Left lung (tissue), 4 donors: ENCODE measurements at regions not wholly inside any gene's neighbourhood (a gene's known extent, or its start where the extent isn't known, plus 50 kb on each side); places are given as distances from the start of the nearest gene placed in this dataset.
A peak's percentile ranks its signal among the peaks of the same experiment; 100 is the strongest.

Source experiments
- ATAC-seq: fragments of 200-7000 bp; cut with Tn5 transposase; one replicate; pipeline ENCODE4 v1.9.1; 2020; ENCODE audit warnings: moderate library complexity
- DNase-seq, 4 donors: peaks; one replicate each; pipeline ENCODE4 v3.0.0-alpha.2; 2013 to 2020
- H3K27ac ChIP-seq, 2 donors: fragments of 200-600 bp; sonication (generic) in 1 of 2; one replicate each; pipeline versions ENCODE4 v1.5.0 to v1.8.0; 2020 to 2021
- H3K27me3 ChIP-seq, 2 donors: fragments of 200-600 bp; sonication (generic) in 1 of 2; one replicate each; pipeline versions ENCODE4 v1.5.0 to v1.8.0; 2020 to 2021
- H3K36me3 ChIP-seq, 2 donors: fragments of 200-600 bp; sonication (generic) in 1 of 2; one replicate each; pipeline versions ENCODE4 v1.5.0 to v1.8.0; 2020 to 2021
- H3K4me1 ChIP-seq, 2 donors: fragments of 200-600 bp; one replicate each; pipeline ENCODE4 v1.8.0; 2021
- H3K4me3 ChIP-seq, 2 donors: fragments of 200-600 bp; sonication (generic) in 1 of 2; one replicate each; pipeline versions ENCODE4 v1.5.0 to v1.8.0; 2020 to 2021; ENCODE audit warnings: mild to moderate bottlenecking in 1 of 2
- H3K9me3 ChIP-seq, 2 donors: fragments of 200-600 bp; sonication (generic) in 1 of 2; one replicate each; pipeline versions ENCODE4 v1.5.0 to v1.8.0; 2020 to 2021
- intact Hi-C, 2 donors: fragments of 100-400 bp; cut with DNase I; formaldehyde crosslinking; loops; one replicate each; pipeline versions ENCODE4 v1.11.2 to v1.14.2; 2022
- TF ChIP-seq, protein P1 (sequence below), 2 donors: fragments of 200-600 bp; sonication (generic) in 1 of 2; IDR thresholded peaks; one replicate each; pipeline versions ENCODE4 v1.5.0 to v1.8.0; 2021; ENCODE audit warnings: antibody characterized with exemption in 2 of 2
- donor health status: DM: no; HTN: yes; CAD: no.
- donor health status: DM: no; HTN: no; CAD: no.

DNA sequence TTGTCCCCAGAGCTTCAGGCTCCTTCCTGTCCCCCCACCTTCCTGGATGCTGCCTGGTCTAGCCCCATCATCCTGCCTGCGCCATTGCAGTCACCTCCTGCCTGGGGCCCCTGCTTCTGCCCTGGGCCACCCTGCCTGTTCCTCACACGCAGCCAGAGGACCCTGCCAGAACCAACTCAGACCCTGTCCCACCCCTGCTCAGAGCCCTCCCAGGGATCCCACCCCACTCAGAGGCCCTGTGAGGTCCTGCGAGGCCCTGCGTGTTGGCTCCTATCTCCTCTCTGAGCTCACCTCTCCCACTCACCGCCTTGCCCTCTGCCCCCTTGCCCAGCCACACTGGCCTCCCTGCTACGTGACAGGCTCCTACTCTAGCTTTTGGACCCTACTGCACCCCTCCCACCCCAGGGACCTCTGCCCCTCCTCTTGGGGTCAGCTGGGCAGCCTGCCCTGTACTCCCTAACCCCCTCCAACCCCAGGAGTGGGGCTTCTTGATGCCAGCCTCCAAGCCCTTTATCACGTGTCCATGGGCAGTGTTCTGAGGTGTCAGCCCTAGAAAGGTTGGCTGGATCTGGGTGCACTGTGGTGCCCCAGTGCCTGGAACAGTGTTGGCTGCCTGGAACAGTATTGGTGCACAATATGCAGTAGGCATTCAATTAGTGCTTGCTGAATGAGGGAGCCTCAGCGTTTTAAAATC lies 68.3 kb downstream of the CEBPB start:
- H3K27ac ChIP-seq, result peak overlapping the region in 1 of 2 donors; percentile 86
- TF ChIP-seq, protein P1, sequence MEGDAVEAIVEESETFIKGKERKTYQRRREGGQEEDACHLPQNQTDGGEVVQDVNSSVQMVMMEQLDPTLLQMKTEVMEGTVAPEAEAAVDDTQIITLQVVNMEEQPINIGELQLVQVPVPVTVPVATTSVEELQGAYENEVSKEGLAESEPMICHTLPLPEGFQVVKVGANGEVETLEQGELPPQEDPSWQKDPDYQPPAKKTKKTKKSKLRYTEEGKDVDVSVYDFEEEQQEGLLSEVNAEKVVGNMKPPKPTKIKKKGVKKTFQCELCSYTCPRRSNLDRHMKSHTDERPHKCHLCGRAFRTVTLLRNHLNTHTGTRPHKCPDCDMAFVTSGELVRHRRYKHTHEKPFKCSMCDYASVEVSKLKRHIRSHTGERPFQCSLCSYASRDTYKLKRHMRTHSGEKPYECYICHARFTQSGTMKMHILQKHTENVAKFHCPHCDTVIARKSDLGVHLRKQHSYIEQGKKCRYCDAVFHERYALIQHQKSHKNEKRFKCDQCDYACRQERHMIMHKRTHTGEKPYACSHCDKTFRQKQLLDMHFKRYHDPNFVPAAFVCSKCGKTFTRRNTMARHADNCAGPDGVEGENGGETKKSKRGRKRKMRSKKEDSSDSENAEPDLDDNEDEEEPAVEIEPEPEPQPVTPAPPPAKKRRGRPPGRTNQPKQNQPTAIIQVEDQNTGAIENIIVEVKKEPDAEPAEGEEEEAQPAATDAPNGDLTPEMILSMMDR (IDR thresholded peaks at IDR 0.05), result no peak
- intact Hi-C loops, result no loop called here
- H3K27me3 ChIP-seq, result no peaks in the 10 kb centered on the region
- no peak overlapping the region for H3K4me3 ChIP-seq
- ATAC-seq, result no peak
- H3K9me3 ChIP-seq, result no peaks in the 10 kb centered on the region
- H3K4me1 ChIP-seq, result peaks cover 8 to 33% of the 10 kb centered on the region in 2 donors
- DNase-seq, result no peak
- no peaks in the 10 kb centered on the region for H3K36me3 ChIP-seq

DNA sequence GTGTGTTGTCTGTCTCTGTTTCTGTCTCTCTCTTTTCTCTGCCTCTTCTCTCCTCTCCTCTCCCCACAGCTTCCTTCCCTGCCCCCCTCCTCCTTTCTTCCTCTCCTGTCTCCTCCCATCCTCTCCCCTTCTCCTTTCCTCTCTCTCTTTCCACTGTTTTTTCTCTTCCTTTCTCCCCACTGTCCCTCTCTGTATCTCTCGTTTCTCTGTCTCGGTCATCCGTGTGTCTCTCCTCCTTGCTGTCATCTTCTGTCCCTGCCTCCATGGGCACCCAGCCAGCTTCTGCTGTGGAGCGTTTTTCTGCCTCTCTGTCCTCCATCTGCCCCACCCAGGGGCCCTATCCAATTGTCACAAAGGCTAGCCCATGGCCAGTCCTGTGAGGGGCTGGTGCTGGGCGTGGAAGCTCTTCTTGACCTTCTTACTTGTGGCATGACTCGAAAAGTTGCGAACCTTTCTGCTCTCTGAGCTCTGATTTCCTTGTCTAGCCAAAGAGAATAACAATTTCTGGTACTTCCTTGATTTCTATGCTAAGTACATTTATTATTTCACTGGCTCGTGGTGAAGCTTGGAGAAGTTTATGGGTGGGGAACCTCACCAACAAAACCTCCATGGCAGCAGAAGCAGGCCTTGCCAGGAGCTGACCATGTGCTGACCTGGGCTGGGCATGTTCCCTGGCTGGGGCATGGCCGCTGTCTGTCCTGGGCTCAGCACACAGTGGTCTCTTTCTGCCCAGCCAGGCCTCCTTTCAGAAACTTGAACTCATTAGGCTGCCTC lies 69.3 kb downstream of the CEBPB start:
- peak in 1 of 4 donors; percentile 80 for DNase-seq
- peak; percentile 66 for ATAC-seq
- Histone ChIP-seq H3K9me3 (no peaks in the 10 kb centered on the region), H3K4me3 (no peak overlapping the region), H3K36me3 (no peaks in the 10 kb centered on the region), H3K27me3 (no peaks in the 10 kb centered on the region), H3K4me1 (peaks cover 8 to 36% of the 10 kb centered on the region in 2 donors), H3K27ac (peak overlapping the region; percentile 71 to 86)
- TF ChIP-seq, protein P1 (IDR thresholded peaks at IDR 0.05), result no peak
- intact Hi-C loops, result no loop called here

DNA sequence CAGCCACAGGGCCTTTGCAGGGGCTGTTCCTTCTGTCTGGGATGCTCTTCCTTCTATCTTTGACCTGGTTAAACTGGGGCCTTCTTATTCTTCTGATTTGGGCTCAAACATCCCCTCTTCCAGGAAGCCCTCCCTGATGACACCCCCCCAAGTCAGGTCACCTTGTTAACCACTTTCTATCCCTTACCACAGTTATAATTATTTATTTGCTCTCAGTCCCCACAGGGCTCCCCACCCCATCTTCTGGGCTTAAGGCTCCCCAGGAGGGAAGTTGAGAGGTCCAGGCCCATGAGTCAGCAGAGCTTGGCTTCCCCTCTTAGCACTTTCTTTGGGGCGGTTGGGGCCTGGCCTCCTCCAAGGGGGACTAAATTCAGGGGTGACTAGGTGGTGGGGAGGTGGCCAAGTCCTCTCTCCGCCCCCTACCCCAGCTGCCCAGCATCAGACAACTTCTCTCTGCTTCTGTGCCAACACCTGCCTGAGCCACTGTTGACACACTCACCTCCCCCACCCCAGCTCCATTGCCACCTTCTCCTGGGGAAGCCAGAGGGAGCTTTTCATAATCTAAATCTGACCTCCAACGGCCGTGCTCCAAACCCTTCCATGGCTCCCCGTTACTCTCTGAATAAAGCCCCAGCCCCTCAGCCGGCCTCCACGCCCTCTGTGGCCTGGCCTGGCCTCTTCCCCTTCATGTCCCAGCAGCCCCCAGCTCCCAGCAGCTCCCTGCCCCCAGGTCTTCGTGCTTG lies 70.0 kb downstream of the CEBPB start:
- intact Hi-C loops, result no loop called here
- peak; percentile 72 for ATAC-seq

DNA sequence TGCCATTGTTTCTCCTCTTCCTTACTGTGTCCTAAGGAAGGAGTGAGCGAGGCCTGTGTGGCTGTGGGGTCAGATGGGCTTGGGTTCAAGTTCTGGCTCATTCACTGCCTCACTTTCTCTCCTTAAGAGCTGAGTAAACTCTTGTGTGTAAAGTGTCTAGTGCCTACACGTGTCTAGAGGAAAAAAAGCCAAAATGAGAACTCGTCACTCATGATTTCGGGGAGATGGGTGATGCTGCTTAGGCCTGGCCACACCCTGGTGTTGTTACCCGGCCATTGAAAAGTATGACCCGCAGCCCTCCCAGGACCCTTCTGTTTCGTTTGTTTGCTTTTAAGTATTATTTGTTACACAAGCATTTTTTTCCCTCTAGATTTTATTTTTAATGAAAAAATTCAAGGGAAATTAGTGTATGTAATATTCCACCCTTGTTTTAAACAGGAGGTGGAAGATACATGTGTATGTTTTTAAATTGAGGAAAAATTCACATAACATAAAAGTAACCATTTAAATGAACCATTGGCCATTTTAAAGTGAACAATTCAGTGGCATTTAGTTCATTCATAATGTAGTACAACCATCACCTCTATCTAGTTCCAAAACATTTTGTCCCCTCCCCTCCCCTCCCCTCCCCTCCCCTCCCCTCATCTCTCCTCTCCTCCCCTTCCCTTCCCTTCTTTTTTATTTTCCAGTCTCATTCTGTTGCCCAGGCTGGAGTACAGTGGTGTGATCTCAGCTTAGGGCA lies 71.0 kb downstream of the CEBPB start:
- Histone ChIP-seq H3K27me3 (no peaks in the 10 kb centered on the region), H3K27ac (peak overlapping the region; percentile 71 to 86), H3K9me3 (no peaks in the 10 kb centered on the region), H3K36me3 (no peaks in the 10 kb centered on the region), H3K4me1 (peaks cover 11 to 53% of the 10 kb centered on the region in 2 donors), H3K4me3 (no peak overlapping the region)
- ATAC-seq (no peak), DNase-seq (no peak)
- intact Hi-C loops, result no loop called here
- TF ChIP-seq, protein P1 (IDR thresholded peaks at IDR 0.05), result no peak

More for the DNA sequence above, 70.0 kb downstream of the CEBPB start:
- H3K27me3 ChIP-seq, result no peaks in the 10 kb centered on the region
- no peak for DNase-seq
- TF ChIP-seq, protein P1 (IDR thresholded peaks at IDR 0.05), result no peak
- no peaks in the 10 kb centered on the region for H3K9me3 ChIP-seq
- peaks cover 8 to 43% of the 10 kb centered on the region in 2 donors for H3K4me1 ChIP-seq
- H3K36me3 ChIP-seq, result no peaks in the 10 kb centered on the region
- peak overlapping the region; percentile 71 to 86 for H3K27ac ChIP-seq
- H3K4me3 ChIP-seq, result no peak overlapping the region
